ENCODE measurements at regions not wholly inside any gene's neighbourhood (a gene's known extent, or its start where the extent isn't known, plus 50 kb on each side); places are given as distances from the start of the nearest gene placed in this dataset.
"Not testable (repeated sequence)": the region's sequence is repeated elsewhere in the genome, so short reads cannot be mapped to it uniquely, and the experiment has no call there.

DNA sequence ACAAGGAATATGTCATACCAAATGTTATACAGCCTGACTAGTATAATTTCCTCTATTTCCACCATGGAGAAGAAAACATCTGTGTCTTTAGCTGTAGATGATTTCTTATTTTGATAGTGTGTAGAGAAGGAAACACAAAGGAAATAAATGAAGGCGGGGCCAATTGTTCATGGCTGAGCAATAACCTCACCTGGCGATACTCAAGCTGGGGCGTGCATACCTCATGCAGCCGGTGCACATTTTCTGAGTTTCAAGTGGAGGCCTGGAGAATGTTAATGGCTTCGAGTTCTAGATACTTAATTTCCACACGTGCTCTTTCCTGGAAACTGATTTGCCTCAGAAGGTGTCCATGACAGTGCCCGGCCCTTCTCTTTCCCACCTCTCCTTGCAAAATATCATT lies 127.4 kb upstream of the TAF11L2 start:
- DNase-seq (ENCODE audit: low spot score), result no peak
- Histone ChIP-seq H3K4me3 (ENCODE audit: severe bottlenecking) (no peak overlapping the region), H3K36me3 (ENCODE audit: low read depth) (no peaks in the 10 kb centered on the region), H3K9me3 (ENCODE audit: severe bottlenecking) (no peaks in the 10 kb centered on the region), H3K4me1 (ENCODE audit: insufficient read depth, poor library complexity, severe bottlenecking) (peaks cover 16% of the 10 kb centered on the region), H3K27me3 (ENCODE audit: insufficient read depth, poor library complexity, severe bottlenecking) (no peaks in the 10 kb centered on the region), H3K27ac (ENCODE audit: poor library complexity, severe bottlenecking) (no peak overlapping the region)
- TF ChIP-seq, protein P1, sequence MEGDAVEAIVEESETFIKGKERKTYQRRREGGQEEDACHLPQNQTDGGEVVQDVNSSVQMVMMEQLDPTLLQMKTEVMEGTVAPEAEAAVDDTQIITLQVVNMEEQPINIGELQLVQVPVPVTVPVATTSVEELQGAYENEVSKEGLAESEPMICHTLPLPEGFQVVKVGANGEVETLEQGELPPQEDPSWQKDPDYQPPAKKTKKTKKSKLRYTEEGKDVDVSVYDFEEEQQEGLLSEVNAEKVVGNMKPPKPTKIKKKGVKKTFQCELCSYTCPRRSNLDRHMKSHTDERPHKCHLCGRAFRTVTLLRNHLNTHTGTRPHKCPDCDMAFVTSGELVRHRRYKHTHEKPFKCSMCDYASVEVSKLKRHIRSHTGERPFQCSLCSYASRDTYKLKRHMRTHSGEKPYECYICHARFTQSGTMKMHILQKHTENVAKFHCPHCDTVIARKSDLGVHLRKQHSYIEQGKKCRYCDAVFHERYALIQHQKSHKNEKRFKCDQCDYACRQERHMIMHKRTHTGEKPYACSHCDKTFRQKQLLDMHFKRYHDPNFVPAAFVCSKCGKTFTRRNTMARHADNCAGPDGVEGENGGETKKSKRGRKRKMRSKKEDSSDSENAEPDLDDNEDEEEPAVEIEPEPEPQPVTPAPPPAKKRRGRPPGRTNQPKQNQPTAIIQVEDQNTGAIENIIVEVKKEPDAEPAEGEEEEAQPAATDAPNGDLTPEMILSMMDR (IDR thresholded peaks at IDR 0.05; ENCODE audit: poor library complexity, severe bottlenecking), result no peak
- peak; percentile 56; the same call in 2 of the 3 replicates for ATAC-seq (ENCODE audit: low read depth)

- Histone ChIP-seq H3K4me3 (ENCODE audit: severe bottlenecking) (no peak overlapping the region), H3K36me3 (ENCODE audit: low read depth) (no peaks in the 10 kb centered on the region), H3K27ac (ENCODE audit: poor library complexity, severe bottlenecking) (no peak overlapping the region), H3K4me1 (ENCODE audit: insufficient read depth, poor library complexity, severe bottlenecking) (peaks cover 16% of the 10 kb centered on the region), H3K9me3 (ENCODE audit: severe bottlenecking) (no peaks in the 10 kb centered on the region), H3K27me3 (ENCODE audit: insufficient read depth, poor library complexity, severe bottlenecking) (no peaks in the 10 kb centered on the region)
- DNase-seq (ENCODE audit: low spot score) (no peak), ATAC-seq (ENCODE audit: low read depth) (no peak)
- TF ChIP-seq, protein P1 (IDR thresholded peaks at IDR 0.05; ENCODE audit: poor library complexity, severe bottlenecking), result no peak
These were observed 124.6 kb upstream of the TAF11L2 start for GRCh38 chr5:17373406-17373805.

DNA sequence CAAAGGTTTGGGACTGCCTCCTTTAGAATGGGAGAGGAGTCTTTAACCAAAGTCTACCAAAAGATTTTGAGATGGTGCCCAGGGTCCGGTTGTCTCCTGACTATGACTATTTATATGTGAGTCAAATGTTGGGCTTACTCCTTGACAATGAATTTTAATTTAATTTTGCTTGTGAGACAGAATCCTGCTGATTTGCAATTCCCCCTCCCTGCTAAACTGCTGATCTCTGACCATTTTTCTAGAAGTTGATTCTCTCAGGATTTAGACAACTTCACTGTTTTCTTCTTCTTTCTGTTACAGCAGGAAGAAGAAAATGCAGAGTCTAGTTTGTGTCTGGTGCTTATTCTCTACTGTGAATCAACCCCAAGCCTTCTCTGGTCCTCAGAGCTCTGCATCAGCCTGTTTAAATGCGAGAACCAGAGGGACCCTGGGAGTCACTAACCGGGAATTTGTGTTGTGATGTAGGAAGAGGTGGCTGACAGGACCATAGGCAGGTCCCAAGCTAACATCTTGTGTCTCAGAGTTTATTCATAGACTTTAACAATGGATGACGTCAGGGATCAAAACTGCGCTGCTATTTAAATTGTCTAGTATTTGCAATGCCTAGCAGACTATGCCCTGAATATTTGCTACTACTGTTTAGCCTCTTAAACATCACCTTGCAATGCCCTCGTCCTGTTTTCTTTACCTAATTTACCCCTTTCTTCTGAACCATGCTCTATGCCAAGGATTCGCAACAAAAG lies 124.0 kb upstream of the TAF11L2 start:
- Histone ChIP-seq H3K27ac (ENCODE audit: poor library complexity, severe bottlenecking) (no peak overlapping the region), H3K9me3 (ENCODE audit: severe bottlenecking) (no peaks in the 10 kb centered on the region), H3K4me1 (ENCODE audit: insufficient read depth, poor library complexity, severe bottlenecking) (peaks cover 17% of the 10 kb centered on the region), H3K27me3 (ENCODE audit: insufficient read depth, poor library complexity, severe bottlenecking) (no peaks in the 10 kb centered on the region), H3K4me3 (ENCODE audit: severe bottlenecking) (no peak overlapping the region), H3K36me3 (ENCODE audit: low read depth) (no peaks in the 10 kb centered on the region)
- DNase-seq (ENCODE audit: low spot score) (no peak), ATAC-seq (ENCODE audit: low read depth) (peak; percentile 67)
- TF ChIP-seq, protein P1 (IDR thresholded peaks at IDR 0.05; ENCODE audit: poor library complexity, severe bottlenecking), result no peak

- Histone ChIP-seq H3K27ac (ENCODE audit: poor library complexity, severe bottlenecking) (no peak overlapping the region), H3K27me3 (ENCODE audit: insufficient read depth, poor library complexity, severe bottlenecking) (no peaks in the 10 kb centered on the region), H3K4me3 (ENCODE audit: severe bottlenecking) (no peak overlapping the region), H3K36me3 (ENCODE audit: low read depth) (no peaks in the 10 kb centered on the region), H3K9me3 (ENCODE audit: severe bottlenecking) (no peaks in the 10 kb centered on the region), H3K4me1 (ENCODE audit: insufficient read depth, poor library complexity, severe bottlenecking) (peaks cover 25% of the 10 kb centered on the region)
- DNase-seq (ENCODE audit: low spot score) (peak; percentile 90), ATAC-seq (ENCODE audit: low read depth) (peak; percentile 96)
- TF ChIP-seq, protein P1 (IDR thresholded peaks at IDR 0.05; ENCODE audit: poor library complexity, severe bottlenecking), result no peak
These were observed 122.9 kb upstream of the TAF11L2 start for GRCh38 chr5:17374973-17375742.

- not testable (repeated sequence) for H3K9me3 ChIP-seq (ENCODE audit: severe bottlenecking); H3K27ac ChIP-seq (ENCODE audit: poor library complexity, severe bottlenecking); ATAC-seq (ENCODE audit: low read depth); H3K36me3 ChIP-seq (ENCODE audit: low read depth); H3K4me3 ChIP-seq (ENCODE audit: severe bottlenecking); H3K27me3 ChIP-seq (ENCODE audit: insufficient read depth, poor library complexity, severe bottlenecking); DNase-seq (ENCODE audit: low spot score)
- peaks cover 25% of the 10 kb centered on the region for H3K4me1 ChIP-seq (ENCODE audit: insufficient read depth, poor library complexity, severe bottlenecking)
These were observed 122.1 kb upstream of the TAF11L2 start for GRCh38 chr5:17375886-17376285.

Data from RWPE2 (cell line).